ENCODE measurements at regions not wholly inside any gene's neighbourhood (a gene's known extent, or its start where the extent isn't known, plus 50 kb on each side); places are given as distances from the start of the nearest gene placed in this dataset.

DNA sequence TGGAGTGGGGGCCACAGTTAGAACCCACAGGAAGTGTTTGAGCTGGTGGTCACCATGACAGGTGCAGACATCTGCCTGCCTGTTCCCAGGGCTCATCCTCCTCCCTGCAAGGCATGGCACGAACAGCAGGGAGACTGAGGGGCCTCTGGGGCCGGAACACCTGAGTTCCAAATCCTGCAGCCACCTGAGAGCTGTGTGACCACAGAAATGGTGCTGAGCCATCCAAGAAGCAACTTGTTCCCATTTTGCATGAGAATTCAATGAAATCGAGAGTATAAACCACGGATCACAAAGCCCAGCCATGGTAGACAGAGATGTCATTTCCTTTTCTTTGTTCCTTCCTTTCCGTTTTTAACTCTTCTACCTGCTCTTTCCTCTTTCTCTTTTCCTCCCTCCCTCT, 268.6 kb downstream of the FOXA2 start:
- Histone ChIP-seq H3K4me3 (no peak overlapping the region), H3K27ac (no peak overlapping the region), H3K27me3 (peaks cover 0 to 10% (median 0%) of the 10 kb centered on the region in 3 donors), H3K4me1 (no peaks in the 10 kb centered on the region), H3K36me3 (no peaks in the 10 kb centered on the region), H3K9me3 (no peaks in the 10 kb centered on the region)
- intact Hi-C loops (cut with DNase I; ENCODE audit: low total_unique reads) = no loop called here
- TF ChIP-seq CTCF (IDR thresholded peaks at IDR 0.05) (no peak), EP300 (IDR thresholded peaks at IDR 0.05) (no peak), POLR2AphosphoS5 (IDR thresholded peaks at IDR 0.05) (no peak)
- WGBS, 5 donors = 73 to 82% (median 78%) methylated on average over 5 of the region's 5 CpGs
- no peak for DNase-seq

DNA sequence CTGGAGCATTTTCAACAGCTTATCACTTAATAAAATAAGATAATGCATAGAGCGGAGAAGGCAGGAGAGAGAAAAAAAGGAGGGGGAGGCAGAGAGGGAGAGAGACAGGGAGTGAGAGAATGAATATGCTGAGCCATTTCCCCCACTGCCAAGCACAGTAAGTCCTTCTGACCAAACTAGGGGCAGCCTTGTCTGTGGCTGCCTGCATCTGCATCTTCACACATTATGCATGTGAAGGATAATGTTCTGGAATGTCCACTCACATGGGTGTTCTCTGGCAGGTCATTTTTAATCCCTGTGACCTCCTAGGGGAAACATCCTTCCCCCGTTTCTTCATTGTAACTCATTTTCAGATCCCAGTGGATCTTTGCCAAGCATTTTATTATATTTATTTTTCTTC, 269.3 kb downstream of the FOXA2 start:
- WGBS, 5 donors = 16 to 49% (median 36%) methylated on average over 2 of the region's 2 CpGs
- intact Hi-C loops (cut with DNase I; ENCODE audit: low total_unique reads) = no loop called here
- TF ChIP-seq POLR2A (IDR thresholded peaks at IDR 0.05) (no peak), EP300 (IDR thresholded peaks at IDR 0.05) (no peak)

GRCh38 chr20:22312744-22313346, 271.5 kb downstream of the FOXA2 start:
- TF ChIP-seq EP300 (IDR thresholded peaks at IDR 0.05) (no peak), POLR2AphosphoS5 (IDR thresholded peaks at IDR 0.05) (no peak), POLR2A (IDR thresholded peaks at IDR 0.05) (no peak), CTCF (IDR thresholded peaks at IDR 0.05) (peak in 4 of 7 experiments; percentile 35 to 54 (median 48))
- intact Hi-C loops (cut with DNase I; ENCODE audit: low total_unique reads) = no loop called here
- H3K4me1 ChIP-seq = no peaks in the 10 kb centered on the region
- no peaks in the 10 kb centered on the region for H3K36me3 ChIP-seq
- no peaks in the 10 kb centered on the region for H3K9me3 ChIP-seq
- 2 to 5% (median 3%) methylated on average over 6 of the region's 6 CpGs for WGBS, 5 donors
- peak; percentile 31 to 78 for DNase-seq
- H3K4me3 ChIP-seq = no peak overlapping the region
- H3K27ac ChIP-seq = no peak overlapping the region
- H3K27me3 ChIP-seq = peaks cover 0 to 7% (median 0%) of the 10 kb centered on the region in 3 donors

More for the DNA sequence above, 269.3 kb downstream of the FOXA2 start:
- Histone ChIP-seq H3K27me3 (peaks cover 0 to 7% (median 0%) of the 10 kb centered on the region in 3 donors), H3K27ac (no peak overlapping the region), H3K4me3 (no peak overlapping the region), H3K9me3 (no peaks in the 10 kb centered on the region), H3K4me1 (no peaks in the 10 kb centered on the region), H3K36me3 (no peaks in the 10 kb centered on the region)
- DNase-seq = no peak

DNA sequence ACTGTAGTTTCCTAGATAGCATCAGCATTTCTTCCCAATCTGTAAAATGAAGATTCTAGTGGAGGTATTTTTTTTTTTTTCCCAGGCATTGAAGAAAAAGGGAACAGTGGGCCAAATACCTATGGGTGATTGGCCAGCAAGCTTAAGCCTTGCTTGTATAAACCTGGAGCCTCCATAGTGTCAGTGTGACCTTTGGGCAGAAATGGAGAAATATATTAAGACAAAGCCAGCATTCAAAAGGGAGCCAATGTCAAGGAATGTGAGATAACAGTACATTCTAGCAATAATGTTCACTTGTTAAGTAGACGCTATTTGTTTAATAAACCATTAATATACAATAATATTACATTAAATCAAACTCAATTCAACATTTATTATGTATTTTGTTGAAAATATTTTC, 275.4 kb downstream of the FOXA2 start:
- 38 to 55% (median 49%) methylated on average over 1 of the region's 1 CpG for WGBS, 5 donors
- Histone ChIP-seq H3K4me3 (no peak overlapping the region), H3K27ac (no peak overlapping the region), H3K9me3 (no peaks in the 10 kb centered on the region), H3K36me3 (no peaks in the 10 kb centered on the region), H3K4me1 (no peaks in the 10 kb centered on the region), H3K27me3 (peaks cover 0 to 7% (median 0%) of the 10 kb centered on the region in 3 donors)
- intact Hi-C loops (cut with DNase I; ENCODE audit: low total_unique reads) = no loop called here
- TF ChIP-seq POLR2A (IDR thresholded peaks at IDR 0.05) = no peak
- TF ChIP-seq CTCF (IDR thresholded peaks at IDR 0.05) = no peak
- no peak for TF ChIP-seq EP300 (IDR thresholded peaks at IDR 0.05)
- TF ChIP-seq POLR2AphosphoS5 (IDR thresholded peaks at IDR 0.05) = no peak
- no peak for DNase-seq

GRCh38 chr20:22307409-22307808, 277.0 kb downstream of the FOXA2 start:
- Histone ChIP-seq H3K4me1 (no peaks in the 10 kb centered on the region), H3K4me3 (no peak overlapping the region), H3K36me3 (no peaks in the 10 kb centered on the region), H3K27me3 (peaks cover 0 to 7% (median 0%) of the 10 kb centered on the region in 3 donors), H3K27ac (no peak overlapping the region), H3K9me3 (no peaks in the 10 kb centered on the region)
- intact Hi-C loops (cut with DNase I; ENCODE audit: low total_unique reads) = no loop called here
- no peak for DNase-seq
- TF ChIP-seq CTCF (IDR thresholded peaks at IDR 0.05) = no peak
- TF ChIP-seq EP300 (IDR thresholded peaks at IDR 0.05) = no peak
- TF ChIP-seq POLR2A (IDR thresholded peaks at IDR 0.05) = no peak
- no peak for TF ChIP-seq POLR2AphosphoS5 (IDR thresholded peaks at IDR 0.05)
- whole genome bisulfite sequencing, 5 donors = 16 to 45% (median 22%) methylated on average over 1 of the region's 1 CpG

All from stomach (tissue), 8 donors.